HG03565 (cell line): ENCODE measurements at regions not wholly inside any gene's neighbourhood (a gene's known extent, or its start where the extent isn't known, plus 50 kb on each side); places are given as distances from the start of the nearest gene placed in this dataset.

Experiments used
- ATAC-seq: cut with Tn5 transposase; IDR thresholded peaks from one replicate; pipeline ENCODE4 v1.9.1; 2021; ENCODE audit warnings: mild to moderate bottlenecking, moderate library complexity; ENCODE audit not compliant: unreplicated experiment

DNA sequence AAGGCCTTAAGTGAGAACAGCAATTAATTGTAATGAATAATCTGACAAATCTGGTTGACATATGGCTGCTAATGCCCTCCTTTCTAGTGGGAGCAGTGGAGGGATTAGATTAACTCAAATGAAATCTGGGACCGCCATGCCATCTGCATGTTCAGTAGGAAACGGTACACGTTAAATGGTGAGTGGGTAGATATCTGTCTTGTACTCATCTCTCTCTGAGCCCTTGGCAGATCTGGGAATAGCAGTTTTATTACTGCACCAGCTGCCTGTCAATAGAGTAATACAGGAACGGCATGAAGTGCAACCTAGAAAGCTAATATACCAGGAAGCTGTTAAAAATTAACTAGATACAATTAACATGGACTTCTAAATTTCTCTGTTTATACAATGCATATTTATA, 258.8 kb downstream of the GPD2 start:
- ATAC-seq = no peak

DNA sequence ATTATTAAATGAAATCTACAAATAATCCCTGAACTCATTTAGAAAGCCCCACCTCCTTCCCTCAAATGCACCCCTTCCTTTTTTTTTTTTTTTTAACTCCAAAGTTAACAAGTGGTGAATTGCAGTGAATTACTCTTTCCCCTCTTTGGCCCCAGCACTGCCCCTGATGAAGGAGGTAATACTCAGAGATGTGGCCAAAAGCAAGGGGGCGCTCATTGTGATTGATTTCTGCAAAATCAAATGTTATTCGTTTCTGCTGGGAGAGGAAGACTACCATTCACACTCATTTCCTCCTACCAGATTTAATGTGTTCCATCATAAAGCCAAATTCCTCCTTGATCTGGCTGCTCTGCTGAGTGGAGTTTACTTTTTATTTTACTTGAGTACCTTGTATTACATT, 259.4 kb downstream of the GPD2 start:
- no peak for ATAC-seq

DNA sequence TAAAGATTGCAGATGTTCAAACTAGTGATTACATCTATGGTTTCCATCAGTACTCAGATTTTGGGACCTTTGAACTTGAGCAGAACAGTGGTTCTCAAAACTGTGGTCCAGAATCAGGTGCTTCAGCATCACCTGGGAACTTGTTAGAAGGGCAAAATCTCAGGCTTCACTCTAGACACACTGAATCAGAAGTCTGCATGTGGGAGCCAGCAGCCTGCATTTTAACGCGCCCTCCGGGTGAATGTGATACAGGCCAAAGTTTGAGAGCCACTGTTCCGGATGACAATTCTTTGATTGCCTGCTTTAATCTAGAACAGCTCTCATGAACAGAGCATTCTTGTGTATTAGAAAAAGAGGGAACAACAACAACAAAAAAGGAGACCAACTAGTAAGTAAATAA, 261.7 kb downstream of the GPD2 start:
- ATAC-seq = no peak

DNA sequence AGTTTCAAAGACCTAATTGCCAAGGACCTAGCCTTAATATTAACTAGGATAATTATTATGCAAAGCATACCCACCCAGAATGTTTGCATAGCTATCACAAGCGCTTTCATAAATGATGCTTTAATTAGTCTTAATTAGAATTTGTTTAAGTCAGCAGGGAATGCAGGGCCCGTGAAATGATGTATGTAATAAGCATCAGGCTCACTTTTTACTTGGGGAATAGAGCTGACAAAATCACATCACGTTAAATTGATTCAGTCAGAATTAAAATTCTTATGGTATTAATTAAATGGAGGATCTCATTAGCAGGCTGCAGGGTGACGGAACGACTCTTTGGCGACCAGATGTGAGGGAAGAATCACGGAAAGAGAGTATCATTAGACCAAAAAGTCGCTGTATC, 264.5 kb downstream of the GPD2 start:
- no peak for ATAC-seq

DNA sequence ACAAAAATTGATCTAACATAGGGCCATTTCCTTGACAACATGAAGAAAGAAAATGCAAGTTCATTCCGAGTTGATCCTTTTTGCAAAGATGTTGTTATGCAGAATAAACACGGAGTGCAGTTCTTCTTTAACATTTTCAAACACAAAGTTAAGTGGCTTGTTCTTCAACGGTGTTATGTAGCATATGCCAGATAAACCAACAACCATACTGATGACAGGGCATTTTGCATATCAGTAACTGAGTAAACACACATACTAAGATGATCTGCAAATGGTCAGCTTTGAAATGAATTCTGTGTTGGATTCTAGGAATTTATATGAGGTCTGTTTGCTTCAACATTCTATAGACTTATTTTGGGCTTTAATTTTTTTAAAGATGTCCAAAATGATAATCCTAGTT, 266.4 kb downstream of the GPD2 start:
- no peak for ATAC-seq

DNA sequence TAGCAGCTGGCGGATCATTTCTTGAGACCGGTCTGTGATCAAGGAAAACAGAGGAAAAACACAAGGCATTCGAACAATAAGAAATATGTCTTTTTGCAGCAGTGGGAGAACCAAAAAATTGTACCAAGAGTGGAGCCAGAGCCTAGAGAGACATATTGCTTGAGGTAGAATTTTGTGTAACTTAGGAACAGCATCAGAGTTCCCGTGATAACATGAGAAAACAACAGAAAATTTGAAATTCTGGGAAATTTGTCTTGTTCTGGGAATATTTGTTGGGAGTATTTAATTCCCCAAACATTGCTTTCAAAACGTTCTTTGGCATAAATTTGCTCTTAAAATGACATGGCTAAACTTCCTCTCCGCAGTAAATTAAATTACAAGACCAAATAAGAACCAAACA, 267.5 kb downstream of the GPD2 start:
- no peak for ATAC-seq

DNA sequence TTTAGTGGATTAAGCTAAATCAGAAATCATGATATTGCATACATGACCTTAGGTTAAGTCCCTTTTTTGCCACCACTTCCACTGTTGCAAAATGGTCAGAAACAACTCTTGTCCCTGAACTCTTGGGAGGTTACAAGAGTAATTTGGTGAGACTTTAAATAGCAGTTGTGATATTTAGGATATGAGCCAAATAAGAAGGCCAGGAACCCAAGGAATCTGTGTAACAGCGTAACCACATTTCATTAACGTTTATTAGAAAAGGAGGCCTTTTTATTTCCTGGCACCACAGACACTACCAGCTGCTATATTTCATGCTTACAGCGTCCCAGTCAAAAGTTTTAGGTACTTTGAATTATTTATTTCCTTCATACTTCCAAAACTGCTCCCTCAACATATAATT, 268.0 kb downstream of the GPD2 start:
- ATAC-seq = no peak

DNA sequence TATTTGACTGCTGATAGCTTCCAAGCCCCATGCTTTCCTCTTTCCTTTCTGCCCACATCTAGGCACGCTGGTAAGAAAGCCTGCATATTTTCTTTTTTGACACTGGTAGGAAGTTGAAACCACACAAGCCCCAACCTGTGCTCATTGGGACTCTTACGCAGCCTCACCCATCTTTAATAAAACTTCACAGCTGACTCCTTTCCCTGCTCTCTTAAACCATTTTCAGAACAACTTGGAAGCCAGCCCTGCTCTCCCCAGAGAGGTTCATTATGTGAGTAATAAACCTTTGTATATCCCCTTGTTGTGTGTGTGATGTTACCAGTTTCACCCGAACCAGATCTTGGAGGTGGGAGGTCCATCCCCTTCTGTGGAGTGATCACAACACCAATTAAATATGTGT, 268.4 kb downstream of the GPD2 start:
- ATAC-seq = no peak

DNA sequence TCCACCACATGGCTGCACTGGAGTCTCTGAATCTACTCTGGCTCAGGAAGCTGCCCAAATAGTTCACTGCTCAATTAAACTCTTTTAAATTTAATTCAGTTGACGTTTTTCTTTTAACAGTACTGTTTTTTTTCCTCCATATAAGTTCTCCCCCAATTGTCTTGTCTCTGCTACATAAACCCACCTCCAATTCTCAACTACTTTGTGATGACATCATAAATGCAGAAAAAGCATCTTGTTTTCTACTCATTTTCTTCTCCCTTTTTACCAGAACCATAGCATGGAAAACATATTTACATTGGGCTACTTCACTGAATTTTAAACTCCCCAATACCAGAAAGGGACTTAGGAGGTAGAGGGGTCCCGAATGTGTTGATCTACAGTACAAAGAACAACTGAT, 270.4 kb downstream of the GPD2 start:
- ATAC-seq = no peak

DNA sequence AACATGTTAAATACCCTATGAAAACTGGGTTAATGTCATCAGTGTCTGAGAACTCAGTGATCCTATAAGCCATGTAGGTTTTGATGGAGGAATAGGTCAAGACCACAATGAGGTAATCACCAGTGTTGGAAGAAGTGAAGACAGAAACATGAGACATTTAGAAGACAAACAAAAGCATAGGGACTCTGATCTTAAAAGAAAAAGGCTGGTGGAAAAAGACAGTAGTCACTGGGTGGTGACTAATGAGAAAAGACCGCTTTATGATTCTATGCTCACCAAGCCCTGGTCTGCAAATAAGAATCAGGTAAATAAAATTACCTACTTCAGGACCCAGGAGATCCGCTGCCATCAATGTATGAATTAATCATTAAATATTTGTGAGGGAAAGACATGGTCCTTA, 271.9 kb downstream of the GPD2 start:
- ATAC-seq = no peak

DNA sequence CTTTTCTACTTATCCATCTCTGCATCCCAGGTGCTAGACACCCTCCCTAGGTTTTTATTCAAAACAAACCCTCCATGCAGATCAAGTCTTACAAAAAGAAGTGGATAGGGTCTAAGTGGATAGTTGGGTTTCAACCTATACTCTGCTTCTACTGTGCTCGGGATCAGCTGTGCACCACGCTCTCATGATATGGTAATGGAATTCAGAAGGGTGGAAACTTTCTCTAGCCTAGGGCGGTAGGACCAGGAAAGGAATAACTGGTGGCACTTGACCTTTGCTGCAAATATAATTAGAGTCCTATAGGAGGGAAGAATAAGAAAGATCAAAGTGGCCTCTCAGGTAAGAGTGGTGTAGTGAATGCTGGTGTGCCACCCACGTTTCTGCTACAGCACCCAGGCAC, 272.9 kb downstream of the GPD2 start:
- no peak for ATAC-seq

DNA sequence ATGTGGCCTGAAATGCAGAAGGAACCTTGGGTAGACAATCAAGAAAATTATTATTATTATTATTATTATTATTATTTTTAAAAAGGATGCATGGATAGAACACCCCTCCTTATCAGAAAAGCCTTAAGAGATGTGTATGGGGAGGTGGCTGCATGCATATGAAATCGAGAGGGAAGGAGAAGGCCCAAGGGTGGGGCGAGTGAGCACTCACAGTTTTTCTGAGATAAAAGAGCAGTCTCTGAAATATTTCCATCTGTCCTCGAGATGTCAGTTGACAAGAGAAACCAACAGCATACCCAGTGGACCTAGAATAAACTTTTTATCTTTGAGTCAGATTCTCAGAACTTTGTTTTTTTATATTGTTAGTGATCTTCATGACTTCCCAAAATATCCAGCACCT, 282.9 kb downstream of the GPD2 start:
- ATAC-seq = no peak

DNA sequence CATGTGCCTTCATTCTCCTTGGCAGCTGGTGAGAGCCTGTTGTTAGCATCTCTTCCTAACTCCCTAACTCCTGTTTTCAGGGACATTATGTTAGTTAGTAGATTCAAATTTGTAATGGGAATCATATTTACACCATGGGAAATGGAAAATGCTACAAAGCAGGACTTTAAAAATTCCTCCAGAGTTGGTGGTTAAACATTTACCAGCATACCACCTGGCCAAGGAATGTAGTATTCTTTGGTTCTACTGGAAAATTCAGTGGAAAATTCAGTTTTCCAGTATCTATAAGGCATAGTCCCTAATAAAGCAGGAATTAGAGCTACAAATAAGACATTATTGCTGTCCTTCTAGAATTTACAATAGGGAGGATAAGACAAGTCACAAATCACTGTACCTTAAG, 291.7 kb downstream of the GPD2 start:
- no peak for ATAC-seq

DNA sequence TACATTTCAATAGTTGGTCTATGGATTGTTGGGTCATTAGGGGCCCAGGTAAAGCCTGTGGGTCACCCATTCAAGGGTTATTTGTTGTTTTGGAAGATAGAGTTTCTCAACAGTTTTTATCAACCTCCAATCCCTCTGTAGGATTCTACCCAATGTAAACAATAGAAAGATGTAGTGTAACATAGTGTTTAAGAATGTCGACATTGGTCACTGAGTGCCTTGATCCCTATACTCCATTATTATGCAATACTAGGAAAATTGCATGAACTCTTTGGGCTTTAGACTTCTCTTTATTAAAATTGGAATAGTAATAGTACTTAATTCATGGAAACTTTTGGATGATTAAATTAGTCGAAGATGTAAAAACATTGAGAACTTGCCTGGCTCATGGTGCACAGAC, 292.1 kb downstream of the GPD2 start:
- ATAC-seq = no peak

DNA sequence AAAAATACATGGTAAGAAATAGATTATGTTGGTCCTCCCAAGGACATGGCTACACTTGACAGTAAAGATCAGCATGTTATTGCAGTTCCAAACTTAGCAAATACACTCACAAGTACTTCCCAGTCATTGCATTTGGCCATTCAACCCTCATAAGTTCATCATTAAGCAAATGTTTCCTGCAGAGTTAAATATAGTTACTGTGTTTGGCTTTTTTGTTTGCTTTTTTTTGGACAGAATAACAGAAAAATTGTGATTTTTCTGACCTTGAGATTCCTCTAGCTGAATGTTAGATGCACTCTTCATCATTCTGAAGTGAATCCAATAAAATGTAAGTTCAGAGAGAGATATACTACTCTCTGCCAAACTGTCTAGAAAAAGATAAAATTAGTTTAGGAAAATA, 295.3 kb downstream of the GPD2 start:
- no peak for ATAC-seq

DNA sequence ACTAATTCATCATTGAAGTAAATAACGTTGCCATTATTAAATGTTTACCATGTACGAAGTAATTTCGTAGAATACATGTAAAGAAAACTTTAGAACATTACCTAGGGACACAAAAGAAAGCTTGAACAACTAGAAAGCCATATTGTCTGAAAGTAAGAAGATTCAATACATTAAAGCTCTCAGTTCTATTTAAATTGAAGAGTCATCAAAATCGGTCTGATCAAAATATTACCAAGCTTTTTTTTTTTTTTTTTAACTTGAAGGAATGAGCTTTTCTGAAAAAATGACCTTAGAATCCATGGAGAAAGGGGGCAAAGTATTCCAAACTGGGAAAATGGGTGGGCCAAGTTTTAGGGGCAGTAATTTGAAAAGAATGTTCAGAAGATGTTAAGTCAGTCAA, 300.8 kb downstream of the GPD2 start:
- no peak for ATAC-seq

DNA sequence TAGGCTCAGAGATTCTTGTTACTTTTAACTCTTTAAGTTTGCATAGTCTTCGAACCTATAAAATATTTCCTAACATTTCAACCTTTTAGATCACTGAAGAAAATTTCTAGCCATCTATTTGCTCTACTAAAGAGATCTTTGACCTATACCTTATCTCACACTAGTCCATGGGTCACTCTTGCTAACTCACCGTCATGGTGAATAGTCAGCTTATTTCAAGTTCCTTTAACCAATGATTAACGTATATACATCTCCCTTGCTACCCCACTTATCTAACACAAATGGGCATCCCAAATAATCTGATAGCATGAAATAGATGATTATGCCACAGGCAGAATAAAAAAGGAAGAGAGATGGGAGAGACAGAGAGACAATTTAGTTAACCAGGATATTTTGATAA, 303.1 kb downstream of the GPD2 start:
- ATAC-seq = no peak

DNA sequence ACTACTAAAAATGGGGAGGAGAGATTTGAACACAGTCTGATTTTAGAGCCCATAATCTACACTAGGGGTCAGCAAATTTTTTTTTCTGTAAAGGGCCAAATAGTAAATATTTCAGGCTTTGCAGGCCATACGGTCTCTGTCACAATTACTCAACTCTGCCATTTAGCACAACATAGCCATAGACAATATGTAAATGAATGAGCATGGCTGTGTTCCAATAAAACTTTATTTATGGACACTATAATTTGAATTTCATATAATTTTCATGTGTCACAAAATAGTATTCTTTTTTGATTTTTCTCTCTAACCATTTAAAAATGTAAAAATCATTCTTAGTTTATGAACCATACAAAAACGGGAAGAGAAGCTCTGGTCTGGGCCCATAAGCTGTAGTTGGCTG, 309.4 kb downstream of the GPD2 start:
- no peak for ATAC-seq

DNA sequence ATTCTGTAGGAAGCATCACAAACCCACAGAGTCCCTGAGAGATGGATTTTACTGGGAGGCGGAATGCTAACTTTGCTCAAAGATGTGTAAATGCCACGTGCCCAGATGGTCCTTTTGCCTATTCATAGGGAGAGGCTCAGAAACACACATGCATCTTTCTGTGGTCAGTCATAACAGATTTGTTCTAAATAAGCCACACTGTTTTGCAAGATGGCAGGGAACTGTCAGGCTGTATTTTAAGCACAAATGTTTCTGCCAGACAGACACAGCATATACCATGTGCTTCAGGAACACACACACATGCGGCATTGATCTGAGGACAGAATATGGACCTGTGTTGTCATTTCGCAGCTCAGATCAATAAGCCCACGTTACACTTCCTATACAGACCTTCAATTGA, 312.0 kb downstream of the GPD2 start:
- no peak for ATAC-seq

DNA sequence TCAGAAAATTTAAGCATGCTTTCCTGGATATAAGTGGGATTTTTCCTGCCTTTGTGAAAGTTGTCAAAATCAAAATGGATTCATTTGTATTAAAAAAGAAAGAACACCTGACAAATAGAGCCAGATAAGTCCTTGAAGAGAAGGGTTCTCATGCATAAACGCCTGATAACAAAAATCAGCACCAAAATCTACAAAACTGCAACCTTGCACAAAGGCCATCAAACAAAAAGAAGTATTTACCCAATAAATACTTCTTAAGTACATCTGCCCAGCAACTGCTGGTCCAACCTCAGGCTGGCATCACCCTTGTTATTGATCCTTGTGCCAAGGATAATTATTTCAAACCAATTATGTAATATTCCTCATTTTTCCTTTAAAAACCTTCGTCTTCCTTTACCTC, 315.9 kb downstream of the GPD2 start:
- no peak for ATAC-seq

DNA sequence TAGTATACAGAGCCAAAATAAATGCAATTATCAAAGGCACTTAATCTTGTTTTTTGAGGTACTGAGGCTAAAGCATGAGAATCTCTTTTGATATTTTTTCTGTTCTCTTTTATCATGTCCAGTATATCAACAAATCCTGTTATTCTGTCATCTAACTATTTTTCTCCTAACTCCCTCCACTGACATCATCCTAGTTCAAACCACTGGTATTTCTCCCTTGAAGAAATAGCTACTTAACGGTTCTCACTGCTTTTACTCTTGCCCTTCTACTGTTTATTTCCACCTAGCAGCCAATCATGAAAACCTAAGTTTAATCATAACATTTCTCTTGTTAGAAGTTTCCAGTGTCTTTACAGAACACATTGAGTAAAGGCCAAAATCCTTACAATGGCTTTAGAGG, 317.6 kb downstream of the GPD2 start:
- no peak for ATAC-seq

DNA sequence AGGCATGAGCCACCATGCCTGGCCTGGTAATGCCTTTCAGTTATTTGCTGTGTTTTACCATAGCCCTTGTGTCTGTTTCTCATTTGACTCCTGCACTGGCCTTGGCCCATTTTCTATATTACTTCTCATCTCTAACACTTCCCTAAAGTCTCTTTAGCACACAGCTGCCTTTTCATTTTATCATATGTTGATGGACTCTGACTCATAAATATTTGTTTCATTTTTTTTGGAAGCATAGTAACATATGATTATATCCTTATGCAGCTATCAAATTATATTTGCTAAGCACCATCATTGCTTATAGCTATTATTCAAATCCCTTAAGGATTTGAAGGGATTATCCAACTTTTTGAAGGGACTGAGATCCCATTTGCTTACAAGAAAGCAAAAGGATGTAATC, 320.3 kb downstream of the GPD2 start:
- ATAC-seq = no peak

DNA sequence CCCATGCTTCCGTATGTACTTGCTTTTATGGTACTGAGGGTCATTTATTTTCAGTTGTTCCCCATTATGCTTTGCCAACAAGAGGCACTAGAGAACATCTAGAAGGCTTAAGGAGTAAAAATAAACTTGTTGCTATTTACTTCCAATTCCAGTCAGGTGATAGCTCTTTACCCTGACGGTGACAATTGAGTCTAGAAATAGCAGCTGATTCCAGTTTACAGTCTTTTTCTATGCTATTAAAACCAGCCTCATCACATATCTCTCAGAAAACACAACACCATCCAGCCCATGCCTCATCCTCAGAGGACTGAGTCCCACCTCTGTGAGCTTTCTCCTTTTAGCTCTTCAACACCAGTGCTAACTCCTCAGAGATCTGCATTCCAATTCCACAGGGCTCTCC, 327.0 kb downstream of the GPD2 start:
- no peak for ATAC-seq

DNA sequence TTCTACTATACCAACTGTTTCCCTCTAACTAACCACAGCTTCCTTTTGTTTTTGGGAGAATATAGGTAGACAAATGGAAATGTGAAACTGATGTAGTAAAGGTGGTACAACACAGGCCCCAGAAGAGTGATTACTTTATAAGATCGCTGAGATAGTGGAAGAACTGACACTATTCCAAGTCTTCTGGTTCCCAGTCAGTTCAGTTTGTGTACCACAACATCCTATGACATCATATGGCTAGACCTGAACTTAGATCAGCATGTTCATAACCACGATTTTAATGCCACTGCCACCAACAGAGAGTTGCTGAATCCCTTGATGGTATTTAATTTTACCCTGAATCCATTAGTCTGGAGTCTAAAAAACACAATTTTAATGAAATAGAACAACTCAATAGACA, 328.9 kb downstream of the GPD2 start:
- no peak for ATAC-seq
